ENCODE measurements at regions not wholly inside any gene's neighbourhood (a gene's known extent, or its start where the extent isn't known, plus 50 kb on each side); places are given as distances from the start of the nearest gene placed in this dataset.

GRCh38 chr4:107366900-107367299, 330.8 kb upstream of the DKK2 start:
- Histone ChIP-seq H3K4me3 (ENCODE audit: insufficient read depth, low read length, poor library complexity, severe bottlenecking) (no peak overlapping the region), H4K20me1 (ENCODE audit: low read depth, low read length) (no peaks in the 10 kb centered on the region), H2AFZ (ENCODE audit: low read depth, low read length, severe bottlenecking) (no peak overlapping the region), H3K79me2 (ENCODE audit: insufficient read depth, low read length) (no peaks in the 10 kb centered on the region), H3K36me3 (ENCODE audit: low read length) (no peaks in the 10 kb centered on the region), H3K9me2 (replicated peaks; ENCODE audit: insufficient read depth, low read length) (no peaks in the 10 kb centered on the region), H3K9ac (ENCODE audit: low read length) (no peak overlapping the region), H3K27ac (ENCODE audit: low read depth, low read length) (no peak overlapping the region), H3K4me2 (ENCODE audit: low read depth, low read length, poor library complexity, severe bottlenecking) (no peak overlapping the region), H3K9me3 (ENCODE audit: insufficient read depth, low read length) (no peaks in the 10 kb centered on the region), H3K27me3 (ENCODE audit: low read length) (no peaks in the 10 kb centered on the region), H3F3A (ENCODE audit: insufficient read depth) (no peaks in the 10 kb centered on the region)
- TF ChIP-seq EZH2phosphoT487 (conservative IDR thresholded peaks at IDR 0.05; ENCODE audit: low read length) = no peak
- TF ChIP-seq CTCF (IDR thresholded peaks at IDR 0.05; ENCODE audit: insufficient read depth, low read length, poor library complexity, severe bottlenecking) = no peak

DNA sequence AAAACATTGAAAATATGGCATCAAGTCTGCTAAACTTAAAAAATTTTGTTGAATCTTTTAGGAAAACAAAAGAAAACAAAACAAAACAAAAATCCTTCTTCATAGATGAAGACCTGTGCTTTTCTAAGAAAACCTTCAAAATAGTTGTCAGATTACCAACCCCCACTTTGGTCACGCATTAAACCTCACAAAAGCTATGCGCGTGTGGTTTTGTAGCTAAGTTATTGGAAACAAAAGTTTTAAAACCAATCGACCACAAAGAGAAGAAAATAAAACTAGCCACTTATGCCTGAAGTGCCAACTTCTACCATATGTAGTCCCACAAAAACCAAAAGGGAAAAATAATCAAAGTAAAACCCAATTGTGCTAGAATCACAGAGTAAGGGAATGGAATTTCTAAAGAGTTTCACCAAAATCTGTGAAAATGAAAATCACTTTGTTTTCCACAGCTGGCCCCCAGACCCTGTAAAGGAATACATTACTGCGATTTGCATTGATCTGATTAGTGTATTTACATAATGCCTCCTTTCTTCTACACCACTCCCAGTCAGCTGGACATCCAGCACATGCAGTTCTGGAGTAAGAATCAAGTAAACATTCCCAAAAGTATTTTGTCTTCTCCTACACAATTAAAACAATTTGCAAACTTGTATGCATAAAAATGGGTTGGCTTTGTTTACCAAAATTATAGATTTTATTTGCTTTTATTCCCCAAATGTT, 330.1 kb upstream of the DKK2 start:
- Histone ChIP-seq H3F3A (ENCODE audit: insufficient read depth) (no peaks in the 10 kb centered on the region), H3K9me2 (replicated peaks; ENCODE audit: insufficient read depth, low read length) (no peaks in the 10 kb centered on the region), H3K36me3 (ENCODE audit: low read length) (no peaks in the 10 kb centered on the region), H4K20me1 (ENCODE audit: low read depth, low read length) (no peaks in the 10 kb centered on the region), H3K4me3 (ENCODE audit: insufficient read depth, low read length, poor library complexity, severe bottlenecking) (no peak overlapping the region), H3K27me3 (ENCODE audit: low read length) (no peaks in the 10 kb centered on the region), H3K79me2 (ENCODE audit: insufficient read depth, low read length) (no peaks in the 10 kb centered on the region), H3K9me3 (ENCODE audit: insufficient read depth, low read length) (no peaks in the 10 kb centered on the region), H3K4me2 (ENCODE audit: low read depth, low read length, poor library complexity, severe bottlenecking) (no peak overlapping the region), H3K27ac (ENCODE audit: low read depth, low read length) (no peak overlapping the region), H3K9ac (ENCODE audit: low read length) (no peak overlapping the region), H2AFZ (ENCODE audit: low read depth, low read length, severe bottlenecking) (no peak overlapping the region)
- TF ChIP-seq EZH2phosphoT487 (conservative IDR thresholded peaks at IDR 0.05; ENCODE audit: low read length) (no peak), CTCF (IDR thresholded peaks at IDR 0.05; ENCODE audit: insufficient read depth, low read length, poor library complexity, severe bottlenecking) (no peak)

DNA sequence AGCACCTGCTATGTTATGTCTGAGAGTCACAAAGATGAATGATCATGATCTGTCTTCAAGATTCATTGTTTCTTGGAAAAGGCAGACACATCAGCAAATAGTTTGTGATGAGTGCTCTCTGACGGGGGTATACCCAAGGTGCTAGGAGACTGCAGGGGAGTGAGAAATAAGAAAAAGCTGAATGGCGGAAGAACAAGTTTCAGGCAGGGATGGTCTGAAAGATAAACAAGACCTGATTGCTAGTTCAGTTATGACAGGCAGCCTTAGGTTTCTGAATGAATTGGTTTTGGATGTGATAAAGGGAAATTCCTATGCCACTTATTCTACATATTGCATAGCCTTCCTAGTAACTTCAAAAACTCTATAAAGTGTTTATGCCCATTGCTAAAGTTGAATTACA, 327.0 kb upstream of the DKK2 start:
- no peaks in the 10 kb centered on the region for H3K9me3 ChIP-seq (ENCODE audit: insufficient read depth, low read length)
- H3K4me3 ChIP-seq (ENCODE audit: insufficient read depth, low read length, poor library complexity, severe bottlenecking) = no peak overlapping the region
- H3K4me2 ChIP-seq (ENCODE audit: low read depth, low read length, poor library complexity, severe bottlenecking) = no peak overlapping the region
- H3F3A ChIP-seq (ENCODE audit: insufficient read depth) = no peaks in the 10 kb centered on the region
- no peak overlapping the region for H3K27ac ChIP-seq (ENCODE audit: low read depth, low read length)
- TF ChIP-seq EZH2phosphoT487 (conservative IDR thresholded peaks at IDR 0.05; ENCODE audit: low read length) = no peak
- no peak for TF ChIP-seq CTCF (IDR thresholded peaks at IDR 0.05; ENCODE audit: insufficient read depth, low read length, poor library complexity, severe bottlenecking)
- H4K20me1 ChIP-seq (ENCODE audit: low read depth, low read length) = no peaks in the 10 kb centered on the region
- H3K9me2 ChIP-seq (replicated peaks; ENCODE audit: insufficient read depth, low read length) = no peaks in the 10 kb centered on the region
- no peaks in the 10 kb centered on the region for H3K36me3 ChIP-seq (ENCODE audit: low read length)
- no peaks in the 10 kb centered on the region for H3K79me2 ChIP-seq (ENCODE audit: insufficient read depth, low read length)
- H3K27me3 ChIP-seq (ENCODE audit: low read length) = no peaks in the 10 kb centered on the region
- H2AFZ ChIP-seq (ENCODE audit: low read depth, low read length, severe bottlenecking) = no peak overlapping the region
- H3K9ac ChIP-seq (ENCODE audit: low read length) = no peak overlapping the region

Data from SU-DHL-6 (cell line).